ENCODE measurements at regions not wholly inside any gene's neighbourhood (a gene's known extent, or its start where the extent isn't known, plus 50 kb on each side); places are given as distances from the start of the nearest gene placed in this dataset.

GRCh38 chr11:81717695-81718094 lies 1016.0 kb downstream of the FAM181B start:
- H3K4me3 ChIP-seq = no peak overlapping the region
- no peak for TF ChIP-seq CTCF (IDR thresholded peaks at IDR 0.05; ENCODE audit: control extremely low read depth, extremely low read depth)
- H3K36me3 ChIP-seq (ENCODE audit: control insufficient read depth in 4 of 4, insufficient read depth in 4 of 4, low read length in 4 of 4) = no peaks in the 10 kb centered on the region
- no peaks in the 10 kb centered on the region for H3K4me1 ChIP-seq (ENCODE audit: control insufficient read depth in 5 of 5, insufficient read depth in 5 of 5, low read length in 5 of 5)
- DNase-seq = no peak
- no peaks in the 10 kb centered on the region for H3K27me3 ChIP-seq (ENCODE audit: control insufficient read depth in 3 of 3, insufficient read depth in 3 of 3, low read length in 2 of 3)
- no peak for ATAC-seq (ENCODE audit: insufficient read depth, low FRiP score)
- H3K9me3 ChIP-seq (ENCODE audit: control insufficient read depth in 4 of 4, insufficient read depth in 3 of 4, low read length in 3 of 4) = no peaks in the 10 kb centered on the region
- H3K27ac ChIP-seq (ENCODE audit: low read depth in 1 of 2, low read length in 1 of 2) = no peak overlapping the region
- 93 to 96% methylated on average over 1 of the region's 1 CpG for WGBS, 2 donors
- no peak overlapping the region for H3K9ac ChIP-seq (ENCODE audit: insufficient read depth in 1 of 2, low read length in 2 of 2)

- no peak for ATAC-seq (ENCODE audit: insufficient read depth, low FRiP score)
- TF ChIP-seq CTCF (IDR thresholded peaks at IDR 0.05; ENCODE audit: control extremely low read depth, extremely low read depth) = no peak
- no peaks in the 10 kb centered on the region for H3K27me3 ChIP-seq (ENCODE audit: control insufficient read depth in 3 of 3, insufficient read depth in 3 of 3, low read length in 2 of 3)
These were observed 1025.8 kb downstream of the FAM181B start for GRCh38 chr11:81707881-81708280.

GRCh38 chr11:81705283-81705682 lies 1028.4 kb downstream of the FAM181B start:
- H3K36me3 ChIP-seq (ENCODE audit: control insufficient read depth in 4 of 4, insufficient read depth in 4 of 4, low read length in 4 of 4) = no peaks in the 10 kb centered on the region
- H3K9ac ChIP-seq (ENCODE audit: insufficient read depth in 1 of 2, low read length in 2 of 2) = no peak overlapping the region
- no peaks in the 10 kb centered on the region for H3K27me3 ChIP-seq (ENCODE audit: control insufficient read depth in 3 of 3, insufficient read depth in 3 of 3, low read length in 2 of 3)
- DNase-seq (no peak), ATAC-seq (ENCODE audit: insufficient read depth, low FRiP score) (no peak)
- WGBS, 2 donors = 39 to 64% methylated on average over 3 of the region's 3 CpGs
- no peaks in the 10 kb centered on the region for H3K4me1 ChIP-seq (ENCODE audit: control insufficient read depth in 5 of 5, insufficient read depth in 5 of 5, low read length in 5 of 5)
- H3K9me3 ChIP-seq (ENCODE audit: control insufficient read depth in 4 of 4, insufficient read depth in 3 of 4, low read length in 3 of 4) = peaks cover 0 to 8% (median 0%) of the 10 kb centered on the region in 4 donors
- TF ChIP-seq CTCF (IDR thresholded peaks at IDR 0.05; ENCODE audit: control extremely low read depth, extremely low read depth) = no peak
- H3K27ac ChIP-seq (ENCODE audit: low read depth in 1 of 2, low read length in 1 of 2) = no peak overlapping the region
- no peak overlapping the region for H3K4me3 ChIP-seq

More at GRCh38 chr11:81707881-81708280, 1025.8 kb downstream of the FAM181B start:
- 41 to 56% methylated on average over 1 of the region's 1 CpG for WGBS, 2 donors
- Histone ChIP-seq H3K4me1 (ENCODE audit: control insufficient read depth in 5 of 5, insufficient read depth in 5 of 5, low read length in 5 of 5) (no peaks in the 10 kb centered on the region), H3K9me3 (ENCODE audit: control insufficient read depth in 4 of 4, insufficient read depth in 3 of 4, low read length in 3 of 4) (peaks cover 0 to 3% (median 0%) of the 10 kb centered on the region in 4 donors), H3K4me3 (no peak overlapping the region), H3K27ac (ENCODE audit: low read depth in 1 of 2, low read length in 1 of 2) (no peak overlapping the region), H3K9ac (ENCODE audit: insufficient read depth in 1 of 2, low read length in 2 of 2) (no peak overlapping the region), H3K36me3 (ENCODE audit: control insufficient read depth in 4 of 4, insufficient read depth in 4 of 4, low read length in 4 of 4) (no peaks in the 10 kb centered on the region)
- DNase-seq = no peak

GRCh38 chr11:81700076-81700475 lies 1033.6 kb downstream of the FAM181B start:
- Histone ChIP-seq H3K9me3 (ENCODE audit: control insufficient read depth in 4 of 4, insufficient read depth in 3 of 4, low read length in 3 of 4) (peaks cover 0 to 11% (median under 1%) of the 10 kb centered on the region in 4 donors), H3K4me3 (no peak overlapping the region), H3K36me3 (ENCODE audit: control insufficient read depth in 4 of 4, insufficient read depth in 4 of 4, low read length in 4 of 4) (no peaks in the 10 kb centered on the region), H3K4me1 (ENCODE audit: control insufficient read depth in 5 of 5, insufficient read depth in 5 of 5, low read length in 5 of 5) (no peaks in the 10 kb centered on the region), H3K9ac (ENCODE audit: insufficient read depth in 1 of 2, low read length in 2 of 2) (no peak overlapping the region), H3K27ac (ENCODE audit: low read depth in 1 of 2, low read length in 1 of 2) (no peak overlapping the region), H3K27me3 (ENCODE audit: control insufficient read depth in 3 of 3, insufficient read depth in 3 of 3, low read length in 2 of 3) (no peaks in the 10 kb centered on the region)
- WGBS, 2 donors = 60 to 75% methylated on average over 1 of the region's 1 CpG
- ATAC-seq (ENCODE audit: insufficient read depth, low FRiP score) = no peak
- peak in 2 of 3 donors; percentile 1 to 7 for DNase-seq
- TF ChIP-seq CTCF (IDR thresholded peaks at IDR 0.05; ENCODE audit: control extremely low read depth, extremely low read depth) = no peak

All from lung (tissue), 11 donors.